Kidney capillary endothelial cell (primary cell): ENCODE measurements at regions not wholly inside any gene's neighbourhood (a gene's known extent, or its start where the extent isn't known, plus 50 kb on each side); places are given as distances from the start of the nearest gene placed in this dataset.
"Not testable (repeated sequence)": the region's sequence is repeated elsewhere in the genome, so short reads cannot be mapped to it uniquely, and the experiment has no call there.

ENCODE experiments used
- DNase-seq: peaks from one replicate; pipeline ENCODE4 v3.0.0-alpha.2; 2018; ENCODE audit warnings: low spot score

- DNase-seq = no peak
Observed at GRCh38 chr1:217921126-217921904, 290.2 kb downstream of the SPATA17 start.

- DNase-seq = no peak
Observed at GRCh38 chr1:217924924-217925323, 293.8 kb downstream of the SPATA17 start.

GRCh38 chr1:217929213-217929885 lies 298.2 kb downstream of the SPATA17 start:
- no peak for DNase-seq

- DNase-seq = no peak
Observed at GRCh38 chr1:217943361-217943760, 312.2 kb downstream of the SPATA17 start.

GRCh38 chr1:217944550-217944949 lies 313.4 kb downstream of the SPATA17 start:
- DNase-seq = no peak

GRCh38 chr1:217946511-217946910 lies 315.4 kb downstream of the SPATA17 start:
- DNase-seq = no peak

- no peak for DNase-seq
Observed at GRCh38 chr1:217948741-217949140, 317.6 kb downstream of the SPATA17 start.

GRCh38 chr1:217953330-217953729 lies 322.2 kb downstream of the SPATA17 start:
- no peak for DNase-seq

GRCh38 chr1:217953922-217954321 lies 322.8 kb downstream of the SPATA17 start:
- no peak for DNase-seq

- DNase-seq = no peak
Observed at GRCh38 chr1:217955723-217956122, 324.6 kb downstream of the SPATA17 start.

- no peak for DNase-seq
Observed at GRCh38 chr1:217965156-217965786, 319.8 kb upstream of the RRP15 start.

- no peak for DNase-seq
Observed at GRCh38 chr1:217968085-217968484, 317.0 kb upstream of the RRP15 start.

GRCh38 chr1:217969428-217969827 lies 315.7 kb upstream of the RRP15 start:
- no peak for DNase-seq

- DNase-seq = no peak
Observed at GRCh38 chr1:217977943-217978342, 307.1 kb upstream of the RRP15 start.

- DNase-seq = no peak
Observed at GRCh38 chr1:217981430-217981829, 303.7 kb upstream of the RRP15 start.

- no peak for DNase-seq
Observed at GRCh38 chr1:217982331-217983050, 302.6 kb upstream of the RRP15 start.

GRCh38 chr1:217983051-217983375 lies 302.1 kb upstream of the RRP15 start:
- DNase-seq = no peak

- no peak for DNase-seq
Observed at GRCh38 chr1:217985641-217986040, 299.5 kb upstream of the RRP15 start.

- no peak for DNase-seq
Observed at GRCh38 chr1:217989510-217989909, 295.6 kb upstream of the RRP15 start.

GRCh38 chr1:217993439-217993838 lies 291.7 kb upstream of the RRP15 start:
- no peak for DNase-seq

- DNase-seq = not testable (repeated sequence)
Observed at GRCh38 chr1:218008296-218008695, 276.8 kb upstream of the RRP15 start.

GRCh38 chr1:218015106-218015505 lies 270.0 kb upstream of the RRP15 start:
- not testable (repeated sequence) for DNase-seq
